Naive B cell (primary cell): ENCODE measurements at regions not wholly inside any gene's neighbourhood (a gene's known extent, or its start where the extent isn't known, plus 50 kb on each side); places are given as distances from the start of the nearest gene placed in this dataset.

Experiments used
- ATAC-seq, 2 donors: fragments of 150-1000 bp; cut with Tn5 transposase; 2 replicates each; pipeline ENCODE4 v1.10.0; 2021; ENCODE audit warnings: low read depth in 2 of 2, mild to moderate bottlenecking in 2 of 2, moderate library complexity in 2 of 2
- DNase-seq: peaks from one replicate; pipeline ENCODE4 v3.0.0; 2022
- H3K27ac Mint-ChIP-seq, 6 donors: one replicate each; pipeline ENCODE4 v1.8.0; 2020 to 2022; ENCODE audit warnings: mild to moderate bottlenecking in 6 of 6, mixed read lengths in 6 of 6, moderate library complexity in 5 of 6, inconsistent platforms in 2 of 6
- H3K27me3 Mint-ChIP-seq, 3 donors: one replicate each; pipeline ENCODE4 v1.8.0; 2021 to 2022; ENCODE audit warnings: mixed read lengths in 3 of 3, mild to moderate bottlenecking in 1 of 3
- H3K36me3 Mint-ChIP-seq, 2 donors: one replicate each; pipeline ENCODE4 v1.8.0; 2020 to 2022; ENCODE audit warnings: mixed read lengths in 2 of 2, inconsistent platforms in 1 of 2, mild to moderate bottlenecking in 1 of 2
- H3K4me1 Mint-ChIP-seq, 3 donors: one replicate each; pipeline ENCODE4 v1.8.0; 2020 to 2022; ENCODE audit warnings: mixed read lengths in 3 of 3, inconsistent platforms in 1 of 3, mild to moderate bottlenecking in 1 of 3, moderate library complexity in 1 of 3
- H3K4me3 Mint-ChIP-seq, 8 donors: one replicate each; pipeline ENCODE4 v1.8.0; 2020 to 2022; ENCODE audit warnings: mild to moderate bottlenecking in 8 of 8, mixed read lengths in 8 of 8, moderate library complexity in 8 of 8, inconsistent platforms in 2 of 8
- H3K9me3 Mint-ChIP-seq, 7 donors: one replicate each; pipeline ENCODE4 v1.8.0; 2020 to 2022; ENCODE audit warnings: mixed read lengths in 7 of 7, mild to moderate bottlenecking in 5 of 7, inconsistent platforms in 2 of 7, moderate library complexity in 1 of 7

DNA sequence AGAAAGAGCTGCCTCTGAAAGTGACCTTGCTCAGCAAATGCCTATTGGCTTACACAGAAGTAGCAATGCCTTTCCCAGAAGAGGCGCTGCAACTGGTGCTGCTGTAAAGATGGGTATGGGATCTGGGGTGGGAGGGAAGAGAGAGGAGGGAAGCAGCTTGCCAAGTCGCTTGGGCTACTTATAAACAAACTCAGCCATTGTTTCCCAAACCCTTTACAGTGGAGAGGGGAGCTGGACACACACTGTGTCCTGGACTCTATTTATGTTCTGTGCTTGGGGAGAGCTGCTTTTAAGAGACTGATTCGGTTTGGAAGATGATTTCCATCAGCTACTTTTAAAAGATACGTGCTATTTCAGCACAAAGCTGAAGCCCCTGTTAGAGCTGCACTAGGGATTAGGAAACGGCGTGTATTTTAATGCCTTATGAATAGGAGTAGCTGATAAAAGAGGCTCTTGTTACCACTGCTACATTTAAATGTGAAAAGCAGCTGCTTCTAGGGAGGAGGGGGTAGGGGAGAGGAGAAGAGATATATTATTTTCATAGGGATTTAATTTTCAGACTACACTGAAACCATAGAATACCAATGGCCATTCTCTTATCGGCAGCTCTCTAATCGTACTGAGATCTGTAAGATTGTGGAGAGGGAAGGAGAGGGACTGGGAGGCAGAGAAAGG, 440.6 kb downstream of the MCTP2 start:
- no peaks in the 10 kb centered on the region for H3K36me3 Mint-ChIP-seq
- no peaks in the 10 kb centered on the region for H3K9me3 Mint-ChIP-seq
- H3K27ac Mint-ChIP-seq = no peak overlapping the region

GRCh38 chr15:94673801-94674200, 442.4 kb downstream of the MCTP2 start:
- DNase-seq (no peak), ATAC-seq (no peak)
- Mint-ChIP-seq H3K9me3 (peaks cover 0 to 4% (median 0%) of the 10 kb centered on the region in 7 donors), H3K4me3 (peak overlapping the region in 1 of 8 donors; percentile 37), H3K4me1 (no peaks in the 10 kb centered on the region), H3K36me3 (no peaks in the 10 kb centered on the region), H3K27me3 (peaks cover 17% of the 10 kb centered on the region in 3 donors), H3K27ac (no peak overlapping the region)

More for the DNA sequence above, 440.6 kb downstream of the MCTP2 start:
- no peak for DNase-seq
- peaks cover 13 to 31% (median 16%) of the 10 kb centered on the region in 3 donors for H3K27me3 Mint-ChIP-seq
- no peak overlapping the region for H3K4me3 Mint-ChIP-seq
- H3K4me1 Mint-ChIP-seq = no peaks in the 10 kb centered on the region
- no peak for ATAC-seq

DNA sequence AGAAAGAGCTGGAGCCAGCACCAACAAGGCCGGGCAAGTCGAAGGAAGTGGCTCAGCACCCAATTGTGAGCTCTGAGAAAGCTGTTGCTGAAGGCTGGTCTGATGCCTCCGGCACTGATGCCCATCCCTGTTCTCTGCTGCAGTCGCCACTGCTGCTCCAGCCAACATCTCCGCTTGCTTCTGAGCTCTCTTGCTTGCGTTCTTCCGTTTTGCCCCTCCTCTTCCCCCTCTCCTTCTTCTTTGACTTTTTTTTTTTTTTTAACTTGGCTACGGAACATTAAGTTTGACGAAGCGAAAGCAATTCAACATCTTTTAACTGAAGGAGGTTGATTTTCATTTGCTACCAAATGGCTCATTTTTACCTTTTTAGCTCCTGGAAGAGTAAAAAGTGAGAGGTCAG, 442.9 kb downstream of the MCTP2 start:
- Mint-ChIP-seq H3K9me3 (peaks cover 0 to 4% (median 0%) of the 10 kb centered on the region in 7 donors), H3K4me1 (no peaks in the 10 kb centered on the region), H3K36me3 (no peaks in the 10 kb centered on the region), H3K27ac (no peak overlapping the region), H3K27me3 (peaks cover 17% of the 10 kb centered on the region in 3 donors), H3K4me3 (peak overlapping the region in 1 of 8 donors; percentile 69)
- DNase-seq = no peak
- no peak for ATAC-seq

GRCh38 chr15:94677202-94677790, 445.9 kb downstream of the MCTP2 start:
- DNase-seq = no peak
- Mint-ChIP-seq H3K4me1 (no peaks in the 10 kb centered on the region), H3K9me3 (peaks cover 0 to 9% (median 0%) of the 10 kb centered on the region in 7 donors), H3K36me3 (no peaks in the 10 kb centered on the region), H3K27me3 (peaks cover 12 to 25% (median 22%) of the 10 kb centered on the region in 3 donors), H3K4me3 (no peak overlapping the region), H3K27ac (peak overlapping the region in 1 of 6 donors; percentile 82)
- no peak for ATAC-seq

- ATAC-seq = no peak
Measured at GRCh38 chr15:94682171-94682570, 450.8 kb downstream of the MCTP2 start.

GRCh38 chr15:94683902-94684301, 452.5 kb downstream of the MCTP2 start:
- Mint-ChIP-seq H3K36me3 (no peaks in the 10 kb centered on the region), H3K4me3 (no peak overlapping the region), H3K9me3 (peaks cover 0 to 5% (median 0%) of the 10 kb centered on the region in 7 donors), H3K27ac (no peak overlapping the region), H3K4me1 (no peaks in the 10 kb centered on the region), H3K27me3 (peaks cover 8 to 13% (median 9%) of the 10 kb centered on the region in 3 donors)
- DNase-seq = no peak
- no peak for ATAC-seq

More at GRCh38 chr15:94682171-94682570, 450.8 kb downstream of the MCTP2 start:
- no peak for DNase-seq
- no peak overlapping the region for H3K4me3 Mint-ChIP-seq
- peaks cover 0 to 9% (median 0%) of the 10 kb centered on the region in 7 donors for H3K9me3 Mint-ChIP-seq
- H3K36me3 Mint-ChIP-seq = no peaks in the 10 kb centered on the region
- no peak overlapping the region for H3K27ac Mint-ChIP-seq
- peaks cover 13 to 17% (median 13%) of the 10 kb centered on the region in 3 donors for H3K27me3 Mint-ChIP-seq
- H3K4me1 Mint-ChIP-seq = no peaks in the 10 kb centered on the region

- H3K4me1 Mint-ChIP-seq = no peaks in the 10 kb centered on the region
- no peak for ATAC-seq
- H3K27ac Mint-ChIP-seq = no peak overlapping the region
- DNase-seq = no peak
- H3K4me3 Mint-ChIP-seq = no peak overlapping the region
- peaks cover 0 to 5% (median 0%) of the 10 kb centered on the region in 3 donors for H3K27me3 Mint-ChIP-seq
- peaks cover 0 to 3% (median 0%) of the 10 kb centered on the region in 7 donors for H3K9me3 Mint-ChIP-seq
- no peaks in the 10 kb centered on the region for H3K36me3 Mint-ChIP-seq
Measured at GRCh38 chr15:94691169-94691568, 459.8 kb downstream of the MCTP2 start.

DNA sequence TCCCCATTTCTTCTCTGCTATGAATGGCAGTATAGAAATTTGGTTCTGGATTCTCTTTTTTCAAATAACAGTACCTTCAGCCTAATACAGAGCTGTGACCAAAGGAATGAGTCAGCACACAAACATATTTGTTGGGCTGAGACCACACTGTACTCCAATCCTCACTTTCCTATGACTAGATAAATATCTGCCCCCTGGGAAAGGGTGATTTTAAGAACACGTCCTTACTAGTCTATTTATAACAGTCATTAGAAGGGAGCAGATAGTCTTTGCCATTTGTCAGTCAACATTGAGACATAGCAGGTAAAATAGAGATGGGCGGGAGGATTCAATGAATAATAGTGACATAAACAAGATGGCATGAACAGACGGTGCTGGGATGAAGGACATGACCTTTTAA, 461.3 kb downstream of the MCTP2 start:
- Mint-ChIP-seq H3K27ac (no peak overlapping the region), H3K4me1 (no peaks in the 10 kb centered on the region), H3K4me3 (no peak overlapping the region), H3K36me3 (no peaks in the 10 kb centered on the region), H3K9me3 (peaks cover 0 to 3% (median 0%) of the 10 kb centered on the region in 7 donors), H3K27me3 (peaks cover 0 to 5% (median 0%) of the 10 kb centered on the region in 3 donors)
- no peak for DNase-seq
- no peak for ATAC-seq

DNA sequence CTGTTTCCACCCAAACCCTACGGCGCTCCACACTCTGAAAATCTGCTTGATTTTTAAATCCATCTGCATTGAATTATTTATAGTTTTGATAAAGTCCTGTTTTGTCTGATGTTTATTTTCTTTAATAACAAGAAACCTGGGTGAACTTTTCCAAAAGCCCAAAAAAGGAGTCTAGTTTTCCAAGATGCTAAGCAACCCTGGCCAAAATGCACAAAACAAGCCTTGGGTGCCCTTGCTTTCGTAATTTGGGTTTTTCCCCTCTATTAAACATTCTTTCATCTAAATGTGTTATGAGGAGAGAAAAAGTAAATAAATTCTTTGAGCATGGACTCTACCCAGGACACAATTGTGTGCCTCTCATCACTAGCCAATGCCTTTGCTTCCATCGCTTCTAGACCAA, 468.9 kb downstream of the MCTP2 start:
- ATAC-seq = no peak
- peaks cover 0 to 1% (median 0%) of the 10 kb centered on the region in 7 donors for H3K9me3 Mint-ChIP-seq
- H3K36me3 Mint-ChIP-seq = no peaks in the 10 kb centered on the region
- no peak overlapping the region for H3K4me3 Mint-ChIP-seq
- H3K27me3 Mint-ChIP-seq = peaks cover 4 to 9% (median 8%) of the 10 kb centered on the region in 3 donors
- H3K4me1 Mint-ChIP-seq = no peaks in the 10 kb centered on the region
- no peak for DNase-seq
- H3K27ac Mint-ChIP-seq = no peak overlapping the region

GRCh38 chr15:94701281-94701985, 470.1 kb downstream of the MCTP2 start:
- H3K9me3 Mint-ChIP-seq = peaks cover 0 to 7% (median 0%) of the 10 kb centered on the region in 7 donors
- H3K4me1 Mint-ChIP-seq = no peaks in the 10 kb centered on the region
- no peak overlapping the region for H3K27ac Mint-ChIP-seq
- no peak overlapping the region for H3K4me3 Mint-ChIP-seq
- peaks cover 4 to 9% (median 8%) of the 10 kb centered on the region in 3 donors for H3K27me3 Mint-ChIP-seq
- no peak for ATAC-seq
- DNase-seq = no peak
- no peaks in the 10 kb centered on the region for H3K36me3 Mint-ChIP-seq

DNA sequence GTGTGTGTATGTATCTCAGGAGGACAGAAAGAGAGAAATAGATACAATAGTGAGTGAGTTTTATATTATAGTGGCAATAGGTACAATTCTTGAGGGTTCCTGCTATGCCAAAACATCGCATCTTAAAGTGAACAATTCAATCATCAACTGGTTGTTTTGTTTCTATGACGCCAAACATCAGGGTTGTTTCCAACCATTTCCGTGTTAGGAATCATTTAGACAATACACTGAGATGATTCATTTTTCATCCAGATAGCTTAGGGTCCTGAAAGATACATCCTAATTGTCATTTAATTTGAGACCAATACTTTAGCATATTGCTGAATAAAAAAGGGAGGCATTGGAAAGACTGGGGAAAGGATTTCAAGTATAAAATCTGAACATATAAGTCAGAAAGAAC, 472.2 kb downstream of the MCTP2 start:
- DNase-seq (no peak), ATAC-seq (no peak)
- Mint-ChIP-seq H3K27ac (no peak overlapping the region), H3K27me3 (peaks cover 4 to 9% (median 8%) of the 10 kb centered on the region in 3 donors), H3K4me3 (no peak overlapping the region), H3K9me3 (peaks cover 0 to 12% (median 2%) of the 10 kb centered on the region in 7 donors), H3K4me1 (no peaks in the 10 kb centered on the region), H3K36me3 (no peaks in the 10 kb centered on the region)

- Mint-ChIP-seq H3K9me3 (peaks cover 0 to 12% (median 2%) of the 10 kb centered on the region in 7 donors), H3K36me3 (no peaks in the 10 kb centered on the region), H3K4me1 (no peaks in the 10 kb centered on the region), H3K27ac (no peak overlapping the region), H3K4me3 (no peak overlapping the region), H3K27me3 (peaks cover 4 to 9% (median 8%) of the 10 kb centered on the region in 3 donors)
- ATAC-seq (no peak), DNase-seq (no peak)
Measured at GRCh38 chr15:94704421-94704820, 473.1 kb downstream of the MCTP2 start.

DNA sequence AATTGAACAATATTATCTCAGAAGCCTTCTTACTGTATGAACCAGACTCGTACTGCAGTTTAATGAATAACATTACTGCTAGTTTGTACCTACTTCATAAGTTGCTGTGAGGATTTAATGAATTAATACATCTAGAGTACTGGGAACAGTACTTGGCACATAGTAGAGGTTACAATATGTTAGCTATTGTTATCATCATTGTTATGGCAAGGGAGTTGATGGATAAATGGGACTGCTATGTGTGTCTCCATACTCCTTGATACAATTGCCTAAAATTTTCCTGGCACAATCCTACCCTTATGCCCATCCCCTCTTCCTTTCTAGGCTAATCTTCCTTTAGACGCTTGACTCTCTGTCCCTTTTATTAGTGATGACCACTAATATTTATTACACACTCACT, 473.6 kb downstream of the MCTP2 start:
- peaks cover 4 to 9% (median 8%) of the 10 kb centered on the region in 3 donors for H3K27me3 Mint-ChIP-seq
- no peak for ATAC-seq

More for the DNA sequence above, 473.6 kb downstream of the MCTP2 start:
- Mint-ChIP-seq H3K4me3 (no peak overlapping the region), H3K36me3 (no peaks in the 10 kb centered on the region), H3K9me3 (peaks cover 0 to 12% (median 2%) of the 10 kb centered on the region in 7 donors), H3K27ac (no peak overlapping the region), H3K4me1 (no peaks in the 10 kb centered on the region)
- no peak for DNase-seq
